Kidney epithelial cell (primary cell): ENCODE measurements at regions not wholly inside any gene's neighbourhood (a gene's known extent, or its start where the extent isn't known, plus 50 kb on each side); places are given as distances from the start of the nearest gene placed in this dataset.

ENCODE experiments used
- DNase-seq: peaks from one replicate; pipeline ENCODE4 v3.0.0-alpha.2; 2010; ENCODE audit warnings: low read depth
- H3K27me3 ChIP-seq: 2 replicates; pipeline ENCODE4 v1.6.0; 2011; ENCODE audit warnings: low read length; ENCODE audit not compliant: control insufficient read depth, insufficient read depth
- H3K36me3 ChIP-seq: 2 replicates; pipeline ENCODE4 v1.5.1; 2011; ENCODE audit warnings: low read length; ENCODE audit not compliant: control insufficient read depth, insufficient read depth
- H3K4me3 ChIP-seq: 2 replicates; pipeline ENCODE4 v1.5.1; 2011; ENCODE audit warnings: low read depth, mild to moderate bottlenecking, control low read depth, low read length
- CTCF ChIP-seq: IDR thresholded peaks from 2 replicates; pipeline ENCODE4 v1.5.1; 2011; ENCODE audit warnings: mild to moderate bottlenecking, moderate library complexity, low read length, control low read depth, inconsistent platforms; ENCODE audit not compliant: insufficient read depth, poor library complexity, severe bottlenecking

- no peak overlapping the region for H3K4me3 ChIP-seq
- DNase-seq = no peak
- no peaks in the 10 kb centered on the region for H3K36me3 ChIP-seq
- no peak for TF ChIP-seq CTCF
- H3K27me3 ChIP-seq = no peaks in the 10 kb centered on the region
Observed at GRCh38 chr2:16405551-16405950, 260.1 kb downstream of the CYRIA start.

GRCh38 chr2:16404551-16405300 is 260.9 kb downstream of the CYRIA start:
- H3K4me3 ChIP-seq = no peak overlapping the region
- no peak for TF ChIP-seq CTCF

GRCh38 chr2:16404146-16404545 is 261.5 kb downstream of the CYRIA start:
- Histone ChIP-seq H3K4me3 (no peak overlapping the region), H3K27me3 (no peaks in the 10 kb centered on the region), H3K36me3 (no peaks in the 10 kb centered on the region)

More at GRCh38 chr2:16404551-16405300, 260.9 kb downstream of the CYRIA start:
- no peaks in the 10 kb centered on the region for H3K36me3 ChIP-seq
- no peak for DNase-seq
- H3K27me3 ChIP-seq = no peaks in the 10 kb centered on the region

GRCh38 chr2:16402891-16403290 is 262.7 kb downstream of the CYRIA start:
- no peak for DNase-seq
- Histone ChIP-seq H3K4me3 (no peak overlapping the region), H3K36me3 (no peaks in the 10 kb centered on the region), H3K27me3 (no peaks in the 10 kb centered on the region)
- no peak for TF ChIP-seq CTCF

More at GRCh38 chr2:16404146-16404545, 261.5 kb downstream of the CYRIA start:
- DNase-seq = no peak
- no peak for TF ChIP-seq CTCF

GRCh38 chr2:16401761-16402300 is 263.8 kb downstream of the CYRIA start:
- H3K27me3 ChIP-seq = no peaks in the 10 kb centered on the region
- no peaks in the 10 kb centered on the region for H3K36me3 ChIP-seq
- no peak for DNase-seq
- no peak for TF ChIP-seq CTCF
- no peak overlapping the region for H3K4me3 ChIP-seq

- no peak for TF ChIP-seq CTCF
- DNase-seq = no peak
- H3K4me3 ChIP-seq = no peak overlapping the region
- H3K36me3 ChIP-seq = no peaks in the 10 kb centered on the region
- H3K27me3 ChIP-seq = no peaks in the 10 kb centered on the region
Observed at GRCh38 chr2:16400127-16400623, 265.5 kb downstream of the CYRIA start.
